Endothelial cell of umbilical vein (primary cell): ENCODE measurements at regions not wholly inside any gene's neighbourhood (a gene's known extent, or its start where the extent isn't known, plus 50 kb on each side); places are given as distances from the start of the nearest gene placed in this dataset.

Source experiments
- EZH2 ChIP-seq: IDR thresholded peaks from 2 replicates; pipeline ENCODE4 v1.6.1; 2012; ENCODE audit warnings: borderline replicate concordance, low read depth, mild to moderate bottlenecking, moderate library complexity, low read length, inconsistent platforms; ENCODE audit not compliant: severe bottlenecking
- FOS ChIP-seq: IDR thresholded peaks from 2 replicates; pipeline ENCODE4 v1.6.1; 2011; ENCODE audit warnings: mild to moderate bottlenecking, low read length, moderate library complexity, borderline replicate concordance; ENCODE audit not compliant: insufficient read depth
- GATA2 ChIP-seq: IDR thresholded peaks from 2 replicates; pipeline ENCODE4 v1.7.0; 2011; ENCODE audit warnings: low read depth, mild to moderate bottlenecking, moderate library complexity, mixed read lengths, low read length; ENCODE audit not compliant: insufficient read length, insufficient read depth
- POLR2A ChIP-seq: IDR thresholded peaks from 2 replicates; pipeline ENCODE4 v1.6.1; 2012; ENCODE audit warnings: low read depth, mild to moderate bottlenecking, control low read depth, low read length
- POLR2AphosphoS5 ChIP-seq: IDR thresholded peaks from 2 replicates; pipeline ENCODE4 v1.6.1; 2012; ENCODE audit warnings: low read depth, mild to moderate bottlenecking, control low read depth, low read length, moderate library complexity; ENCODE audit not compliant: insufficient read depth
- TF ChIP-seq, protein P1 (sequence below), 2 donors: IDR thresholded peaks; 1 replicate in 1 of 2; 2 replicates in 1 of 2; pipeline ENCODE4 v1.5.1; 2011; ENCODE audit warnings: low read length in 2 of 2, mild to moderate bottlenecking in 2 of 2, moderate library complexity in 2 of 2, control low read depth in 1 of 2, inconsistent platforms in 1 of 2, low read depth in 1 of 2; ENCODE audit not compliant: insufficient read depth in 1 of 2; ENCODE audit errors: extremely low read depth in 1 of 2
- TF ChIP-seq, protein P2 (sequence below): IDR thresholded peaks from 2 replicates; pipeline ENCODE4 v1.6.1; 2011; ENCODE audit not compliant: insufficient read depth, insufficient read length

DNA sequence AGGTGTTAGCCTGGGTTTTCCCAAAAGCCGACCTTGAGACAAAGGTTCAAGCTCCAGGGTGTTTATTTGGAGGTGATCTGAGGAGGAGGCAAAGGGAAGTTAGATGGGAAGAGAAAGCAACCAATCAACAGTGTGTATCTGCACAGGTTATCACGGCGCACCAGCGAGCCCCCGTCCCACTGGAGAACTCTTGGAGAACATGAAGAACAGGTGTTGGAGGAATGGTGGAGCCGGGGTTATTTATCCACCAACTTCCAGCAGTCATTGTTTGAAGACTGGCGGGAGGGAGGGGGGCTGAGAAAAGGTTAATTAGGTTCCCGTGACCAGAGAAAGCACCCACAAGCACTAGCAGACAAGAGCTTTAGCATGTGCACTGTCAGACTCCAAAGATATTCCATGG lies 282.5 kb upstream of the FOXK1 start:
- TF ChIP-seq, protein P1, sequence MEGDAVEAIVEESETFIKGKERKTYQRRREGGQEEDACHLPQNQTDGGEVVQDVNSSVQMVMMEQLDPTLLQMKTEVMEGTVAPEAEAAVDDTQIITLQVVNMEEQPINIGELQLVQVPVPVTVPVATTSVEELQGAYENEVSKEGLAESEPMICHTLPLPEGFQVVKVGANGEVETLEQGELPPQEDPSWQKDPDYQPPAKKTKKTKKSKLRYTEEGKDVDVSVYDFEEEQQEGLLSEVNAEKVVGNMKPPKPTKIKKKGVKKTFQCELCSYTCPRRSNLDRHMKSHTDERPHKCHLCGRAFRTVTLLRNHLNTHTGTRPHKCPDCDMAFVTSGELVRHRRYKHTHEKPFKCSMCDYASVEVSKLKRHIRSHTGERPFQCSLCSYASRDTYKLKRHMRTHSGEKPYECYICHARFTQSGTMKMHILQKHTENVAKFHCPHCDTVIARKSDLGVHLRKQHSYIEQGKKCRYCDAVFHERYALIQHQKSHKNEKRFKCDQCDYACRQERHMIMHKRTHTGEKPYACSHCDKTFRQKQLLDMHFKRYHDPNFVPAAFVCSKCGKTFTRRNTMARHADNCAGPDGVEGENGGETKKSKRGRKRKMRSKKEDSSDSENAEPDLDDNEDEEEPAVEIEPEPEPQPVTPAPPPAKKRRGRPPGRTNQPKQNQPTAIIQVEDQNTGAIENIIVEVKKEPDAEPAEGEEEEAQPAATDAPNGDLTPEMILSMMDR (IDR thresholded peaks at IDR 0.05; ENCODE audit: extremely low read depth in 1 of 2, insufficient read depth in 1 of 2, low read depth in 1 of 2, low read length in 2 of 2) = no peak
- TF ChIP-seq POLR2A (no peak), FOS (no peak), POLR2AphosphoS5 (no peak), EZH2 (no peak), GATA2 (no peak)
- TF ChIP-seq, protein P2, sequence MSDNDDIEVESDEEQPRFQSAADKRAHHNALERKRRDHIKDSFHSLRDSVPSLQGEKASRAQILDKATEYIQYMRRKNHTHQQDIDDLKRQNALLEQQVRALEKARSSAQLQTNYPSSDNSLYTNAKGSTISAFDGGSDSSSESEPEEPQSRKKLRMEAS = no peak
